ENCODE measurements at regions not wholly inside any gene's neighbourhood (a gene's known extent, or its start where the extent isn't known, plus 50 kb on each side); places are given as distances from the start of the nearest gene placed in this dataset.

DNA sequence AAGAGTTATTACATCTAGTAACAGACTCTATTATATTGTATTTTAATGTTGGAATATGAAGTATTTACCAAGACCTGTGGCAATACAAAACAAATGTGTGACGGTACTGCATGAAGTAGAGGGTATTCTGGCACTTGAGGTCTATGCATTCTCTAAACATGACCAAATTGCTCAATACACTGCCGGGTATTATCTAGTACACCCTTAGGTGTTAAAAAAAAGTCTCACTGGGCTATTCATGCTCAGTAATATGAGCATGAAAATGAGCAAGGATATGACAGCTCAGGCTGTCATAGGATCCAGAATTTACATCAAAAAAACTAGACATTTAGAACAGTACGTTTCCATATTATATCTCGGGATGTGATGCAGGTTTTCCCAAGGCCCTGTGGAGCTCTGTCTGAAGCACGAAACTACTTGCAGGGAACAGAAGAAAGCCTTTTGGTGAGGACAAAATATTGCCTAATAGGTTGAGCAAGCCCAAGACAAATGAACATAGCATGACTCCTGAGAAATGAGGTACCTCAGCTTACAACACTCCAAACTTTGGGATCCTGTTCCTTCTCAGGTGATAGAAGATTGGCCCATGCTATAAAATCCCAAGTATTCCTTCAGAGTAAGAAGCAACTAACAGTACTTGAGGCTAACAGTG, 74.1 kb upstream of the MAOA start:
- no peak overlapping the region for H3K27ac ChIP-seq
- TF ChIP-seq, protein P1, sequence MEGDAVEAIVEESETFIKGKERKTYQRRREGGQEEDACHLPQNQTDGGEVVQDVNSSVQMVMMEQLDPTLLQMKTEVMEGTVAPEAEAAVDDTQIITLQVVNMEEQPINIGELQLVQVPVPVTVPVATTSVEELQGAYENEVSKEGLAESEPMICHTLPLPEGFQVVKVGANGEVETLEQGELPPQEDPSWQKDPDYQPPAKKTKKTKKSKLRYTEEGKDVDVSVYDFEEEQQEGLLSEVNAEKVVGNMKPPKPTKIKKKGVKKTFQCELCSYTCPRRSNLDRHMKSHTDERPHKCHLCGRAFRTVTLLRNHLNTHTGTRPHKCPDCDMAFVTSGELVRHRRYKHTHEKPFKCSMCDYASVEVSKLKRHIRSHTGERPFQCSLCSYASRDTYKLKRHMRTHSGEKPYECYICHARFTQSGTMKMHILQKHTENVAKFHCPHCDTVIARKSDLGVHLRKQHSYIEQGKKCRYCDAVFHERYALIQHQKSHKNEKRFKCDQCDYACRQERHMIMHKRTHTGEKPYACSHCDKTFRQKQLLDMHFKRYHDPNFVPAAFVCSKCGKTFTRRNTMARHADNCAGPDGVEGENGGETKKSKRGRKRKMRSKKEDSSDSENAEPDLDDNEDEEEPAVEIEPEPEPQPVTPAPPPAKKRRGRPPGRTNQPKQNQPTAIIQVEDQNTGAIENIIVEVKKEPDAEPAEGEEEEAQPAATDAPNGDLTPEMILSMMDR (conservative IDR thresholded peaks at IDR 0.05): no peak

DNA sequence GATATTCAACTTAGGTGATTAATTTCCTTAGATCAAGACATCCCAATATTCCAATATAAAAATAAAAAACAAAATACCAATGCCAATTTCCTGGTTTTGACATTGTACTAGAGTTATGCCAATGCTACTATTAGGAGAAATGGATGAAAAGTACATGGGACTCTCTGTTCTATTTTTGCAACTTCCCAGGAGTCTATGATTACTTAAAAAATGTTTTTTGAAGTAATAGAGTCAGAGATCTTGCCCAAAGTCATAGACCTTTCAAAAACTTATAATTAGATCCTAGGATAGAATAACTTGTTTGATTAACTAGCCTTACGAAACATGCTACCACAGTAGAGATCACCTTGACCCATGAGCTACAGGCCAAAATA, 73.6 kb upstream of the MAOA start:
- TF ChIP-seq, protein P1 (conservative IDR thresholded peaks at IDR 0.05): no peak
- no peak overlapping the region for H3K27ac ChIP-seq

- TF ChIP-seq, protein P1 (conservative IDR thresholded peaks at IDR 0.05): no peak
- no peak overlapping the region for H3K27ac ChIP-seq
These were observed 70.2 kb upstream of the MAOA start for GRCh38 chrX:43585922-43586321.

- TF ChIP-seq, protein P1 (conservative IDR thresholded peaks at IDR 0.05): no peak
- H3K27ac ChIP-seq: no peak overlapping the region
These were observed 69.3 kb upstream of the MAOA start for GRCh38 chrX:43586830-43587229.

DNA sequence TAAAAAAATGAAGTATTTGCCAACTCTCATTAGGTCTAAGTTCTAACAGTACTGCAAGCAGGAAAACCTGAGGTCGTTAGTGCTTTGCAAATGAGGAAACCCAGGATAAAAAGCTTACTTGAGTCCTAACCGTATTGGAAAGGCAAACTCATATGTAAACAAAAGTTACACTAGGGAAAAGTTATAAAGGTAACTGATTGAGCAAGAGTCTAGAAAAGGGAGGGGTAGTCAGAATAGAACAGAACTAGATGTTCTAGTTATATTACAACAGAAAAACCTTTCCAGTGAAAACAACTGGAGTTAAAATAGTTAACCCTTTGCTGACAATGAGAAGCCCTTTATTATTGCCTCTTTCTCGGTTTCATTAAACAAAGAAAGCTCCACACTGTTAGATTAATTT, 66.4 kb upstream of the MAOA start:
- TF ChIP-seq, protein P1 (conservative IDR thresholded peaks at IDR 0.05): no peak
- peak overlapping the region; percentile 29; the same call in 1 of the 2 replicates for H3K27ac ChIP-seq

- peak overlapping the region; percentile 29; the same call in 1 of the 2 replicates for H3K27ac ChIP-seq
- TF ChIP-seq, protein P1 (conservative IDR thresholded peaks at IDR 0.05): no peak
These were observed 65.9 kb upstream of the MAOA start for GRCh38 chrX:43590150-43590549.

- TF ChIP-seq, protein P1 (conservative IDR thresholded peaks at IDR 0.05): no peak
- H3K27ac ChIP-seq: no peak overlapping the region
These were observed 63.5 kb upstream of the MAOA start for GRCh38 chrX:43592597-43592996.
